HG02885 (cell line): ENCODE measurements at regions not wholly inside any gene's neighbourhood (a gene's known extent, or its start where the extent isn't known, plus 50 kb on each side); places are given as distances from the start of the nearest gene placed in this dataset.
A peak's percentile ranks its signal among the peaks of the same experiment; 100 is the strongest.
"Not testable (repeated sequence)": the region's sequence is repeated elsewhere in the genome, so short reads cannot be mapped to it uniquely, and the experiment has no call there.

Experiments used
- ATAC-seq: cut with Tn5 transposase; IDR thresholded peaks from one replicate; pipeline ENCODE4 v1.9.1; 2021; ENCODE audit warnings: mild to moderate bottlenecking; ENCODE audit not compliant: unreplicated experiment, poor library complexity

DNA sequence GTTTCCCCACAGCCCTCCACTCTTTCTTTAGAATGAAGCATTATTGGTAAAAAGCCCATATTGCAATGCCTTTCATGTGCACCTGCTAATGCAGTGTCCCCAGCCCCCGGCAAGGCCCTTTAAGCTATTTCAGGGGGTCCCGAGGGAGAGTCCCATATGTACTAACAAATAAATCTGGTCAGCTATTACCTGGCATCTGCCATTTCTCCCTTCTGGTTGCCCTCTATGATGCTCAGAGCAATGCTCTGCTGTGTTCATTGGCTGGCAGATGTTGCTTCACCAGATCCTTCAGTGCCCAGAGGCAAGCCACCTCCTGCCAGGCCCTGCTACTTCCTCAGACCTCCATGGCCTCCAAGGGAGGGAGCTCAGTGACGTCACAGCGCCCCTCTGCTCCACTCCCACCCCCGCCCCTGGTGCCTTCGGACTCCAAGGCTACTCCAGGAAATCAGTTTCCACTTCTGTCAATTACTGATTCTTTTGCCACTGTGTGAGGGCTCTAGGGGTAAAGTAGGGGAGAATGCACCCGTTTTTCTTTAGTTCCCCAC lies 201.1 kb upstream of the GLRA1 start:
- ATAC-seq = no peak

DNA sequence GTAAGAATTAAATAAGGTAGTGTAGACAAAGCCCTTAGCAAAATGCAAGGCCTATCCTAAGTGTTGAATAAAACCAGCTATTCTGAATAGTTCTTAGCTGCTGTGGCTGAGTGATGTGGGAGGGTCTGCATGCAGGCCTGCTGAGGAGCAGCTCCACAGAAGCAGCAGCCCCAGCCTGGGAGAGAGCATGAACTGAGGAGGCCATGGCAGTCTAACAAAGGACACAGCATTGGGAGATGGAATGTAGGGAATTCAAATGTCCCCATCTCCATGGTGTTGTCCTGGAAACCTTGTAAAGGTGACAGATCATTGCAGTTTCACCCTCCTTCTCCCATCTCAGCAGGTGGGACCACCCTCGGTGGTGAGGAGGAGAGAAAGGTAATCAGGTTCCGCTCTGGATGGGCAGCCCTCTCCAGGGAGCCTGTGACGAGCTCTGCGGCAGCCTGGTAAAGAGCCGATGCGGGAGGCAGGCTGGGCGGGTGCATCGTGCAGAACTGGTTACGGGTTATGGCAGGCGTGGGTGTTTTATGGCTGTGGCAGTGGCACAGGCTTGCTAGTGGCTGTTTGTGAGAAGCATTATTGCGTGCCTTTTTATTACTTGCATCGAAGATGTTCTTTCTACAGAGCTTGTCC lies 199.9 kb upstream of the GLRA1 start:
- no peak for ATAC-seq

DNA sequence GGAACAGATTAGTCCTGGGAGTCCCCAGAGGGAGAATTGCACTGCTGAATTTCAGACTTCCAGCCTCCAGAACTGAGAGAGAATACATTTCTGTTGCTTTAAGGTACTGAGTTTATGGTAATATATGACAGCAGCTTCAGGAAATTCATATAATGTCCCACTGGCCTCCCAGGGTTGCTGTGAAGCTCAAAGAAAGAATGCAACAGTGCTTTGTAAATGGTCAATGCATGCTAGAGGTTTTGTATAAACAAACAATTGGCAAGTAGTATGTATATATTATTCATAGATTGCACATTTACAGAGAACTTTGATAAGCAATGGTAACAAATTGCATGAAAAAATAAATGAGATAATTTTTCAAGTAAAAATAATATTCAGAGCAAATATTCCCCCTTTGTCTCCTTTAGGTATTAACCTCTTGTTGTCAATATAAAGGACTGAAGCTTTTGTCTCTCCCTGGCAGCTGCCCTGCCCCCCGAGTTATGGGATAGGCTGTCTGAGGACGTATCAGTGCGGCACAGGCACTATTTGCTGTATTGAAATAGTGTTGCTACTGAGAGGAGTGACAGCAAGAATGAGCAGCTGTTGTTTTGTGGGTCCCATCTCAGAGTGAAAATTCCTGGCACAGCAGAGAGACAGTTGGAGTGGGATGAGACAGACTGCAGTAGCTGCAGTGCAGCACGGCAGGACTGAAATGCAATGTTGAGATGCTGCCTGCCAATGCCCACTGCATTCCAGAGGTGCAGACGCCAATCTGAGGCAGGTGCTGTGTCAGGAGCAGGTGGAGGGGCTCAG lies 194.2 kb upstream of the GLRA1 start:
- ATAC-seq = no peak

- ATAC-seq = no peak
Measured at GRCh38 chr5:152116934-152117333, 192.3 kb upstream of the GLRA1 start.

DNA sequence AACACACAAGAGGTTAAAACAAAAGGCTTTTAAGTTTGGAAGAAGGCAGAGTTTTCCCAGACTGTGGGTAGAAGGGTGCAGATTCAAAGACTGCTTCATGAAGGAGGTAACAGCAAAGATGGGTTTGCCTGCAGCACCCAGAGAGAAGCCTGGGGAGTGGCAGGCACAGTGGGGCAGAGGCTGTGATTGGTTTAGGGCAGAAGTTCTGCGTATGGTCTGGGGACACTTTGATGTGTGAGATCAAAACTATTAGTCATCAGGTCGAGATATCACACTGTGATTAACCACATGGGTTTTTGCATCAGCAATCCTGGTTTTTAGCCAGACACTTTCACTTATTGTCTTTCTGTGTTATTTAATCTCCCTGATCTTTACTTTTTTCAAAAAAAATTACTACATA lies 188.8 kb upstream of the GLRA1 start:
- ATAC-seq = no peak

- ATAC-seq = no peak
Measured at GRCh38 chr5:152107220-152107619, 182.6 kb upstream of the GLRA1 start.

DNA sequence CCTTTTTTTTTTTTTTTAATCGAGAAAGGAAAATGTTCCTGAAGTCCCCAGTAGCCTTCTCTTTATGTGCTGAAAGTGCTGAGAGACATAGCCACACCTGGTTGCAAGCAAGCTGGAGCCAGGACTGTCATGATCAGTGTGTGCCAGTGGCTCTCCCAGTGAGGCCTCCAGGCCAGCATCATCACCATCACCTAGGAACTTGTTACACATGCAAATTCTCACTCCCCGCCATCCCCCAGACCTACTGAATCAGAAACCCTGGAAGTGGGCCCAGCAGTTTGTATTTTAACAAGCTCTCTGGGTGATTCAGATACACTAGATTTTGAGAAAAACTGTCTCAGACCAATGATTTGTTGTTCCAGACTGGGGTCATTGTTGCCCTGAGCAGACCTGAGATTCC lies 181.9 kb upstream of the GLRA1 start:
- ATAC-seq = no peak

GRCh38 chr5:152105085-152105484 lies 180.4 kb upstream of the GLRA1 start:
- no peak for ATAC-seq

DNA sequence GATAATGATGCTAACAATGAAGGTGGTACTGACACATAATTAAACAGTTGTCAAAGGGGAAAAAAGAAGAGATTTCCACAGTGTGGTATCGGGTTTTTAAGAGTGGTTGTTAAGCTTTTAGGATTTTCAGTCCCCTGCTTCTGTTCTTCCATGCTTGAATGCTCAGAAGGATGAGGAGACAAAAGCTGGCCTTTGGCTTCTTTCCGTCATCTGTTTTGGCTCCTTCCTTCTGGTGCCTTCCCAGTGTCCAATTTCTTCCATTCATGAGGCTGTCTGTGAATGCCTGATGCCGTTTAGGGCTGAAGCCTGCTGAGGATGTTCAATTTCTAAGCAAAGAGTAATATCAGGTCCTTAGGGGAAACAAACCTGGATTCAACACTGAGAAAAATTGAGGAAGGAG lies 179.6 kb upstream of the GLRA1 start:
- no peak for ATAC-seq

GRCh38 chr5:152102908-152103307 lies 178.3 kb upstream of the GLRA1 start:
- not testable (repeated sequence) for ATAC-seq

DNA sequence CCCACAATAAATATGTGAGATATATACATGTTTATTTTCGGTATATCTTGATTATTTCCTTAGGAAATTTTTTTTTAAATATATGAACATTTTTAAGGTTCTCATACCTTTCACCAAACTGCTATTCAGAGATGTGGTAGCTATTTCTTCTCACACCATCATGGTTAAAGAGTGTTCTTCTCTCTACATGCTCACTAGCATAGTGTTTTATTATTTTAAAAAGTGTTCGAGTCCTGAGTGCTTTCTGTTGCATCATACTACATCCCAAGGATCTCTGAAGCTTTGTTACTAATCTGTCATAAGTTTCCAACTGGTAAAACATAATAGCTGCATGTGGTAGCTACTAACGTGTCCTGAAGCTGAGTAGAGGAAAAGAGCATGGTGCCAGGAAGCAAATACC lies 177.4 kb upstream of the GLRA1 start:
- ATAC-seq = no peak

GRCh38 chr5:152100462-152100861 lies 175.8 kb upstream of the GLRA1 start:
- no peak for ATAC-seq

- ATAC-seq = peak; percentile 40
Measured at GRCh38 chr5:152097128-152097527, 172.5 kb upstream of the GLRA1 start.

DNA sequence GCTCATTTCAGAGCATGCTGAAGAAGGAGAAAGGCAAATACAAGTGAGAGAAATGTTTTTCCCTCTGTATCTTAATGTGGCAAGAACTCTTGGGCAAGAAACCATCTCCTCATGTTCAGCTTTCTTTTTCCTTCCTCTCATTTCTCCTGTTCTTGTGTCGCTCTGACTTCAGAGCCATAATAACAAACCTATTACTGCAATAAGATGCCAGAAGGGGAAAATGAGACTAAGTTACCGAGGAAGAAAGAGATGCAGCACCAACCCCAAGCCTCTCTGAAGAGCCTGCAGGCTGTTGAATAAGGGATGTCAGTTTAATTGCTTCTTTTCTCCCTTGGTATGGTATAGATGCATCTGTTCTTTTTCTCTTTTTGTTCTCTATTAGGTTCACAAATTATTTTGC lies 170.1 kb upstream of the GLRA1 start:
- no peak for ATAC-seq

GRCh38 chr5:152094060-152094459 lies 169.4 kb upstream of the GLRA1 start:
- no peak for ATAC-seq

- no peak for ATAC-seq
Measured at GRCh38 chr5:152092580-152092979, 167.9 kb upstream of the GLRA1 start.

GRCh38 chr5:152089644-152090043 lies 165.0 kb upstream of the GLRA1 start:
- ATAC-seq = no peak

DNA sequence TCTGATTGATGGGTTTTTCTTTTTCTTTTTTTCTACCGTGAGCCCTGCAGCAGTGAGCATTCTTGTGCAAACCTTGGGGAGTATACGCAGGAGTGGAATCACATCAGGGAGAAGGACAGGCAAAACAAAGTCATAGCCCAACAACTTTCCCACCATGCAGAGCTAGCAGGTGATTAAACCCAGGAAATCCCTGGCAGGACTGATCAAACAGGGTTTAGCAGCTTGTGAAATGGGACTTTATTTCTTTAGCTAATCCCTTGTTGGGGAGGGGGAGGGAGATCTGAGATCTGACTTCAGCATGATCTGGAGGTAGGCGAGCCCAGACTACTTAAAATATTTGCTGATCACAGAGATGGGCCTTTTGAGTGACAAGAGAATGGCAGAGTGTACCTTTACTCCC lies 162.0 kb upstream of the GLRA1 start:
- no peak for ATAC-seq

DNA sequence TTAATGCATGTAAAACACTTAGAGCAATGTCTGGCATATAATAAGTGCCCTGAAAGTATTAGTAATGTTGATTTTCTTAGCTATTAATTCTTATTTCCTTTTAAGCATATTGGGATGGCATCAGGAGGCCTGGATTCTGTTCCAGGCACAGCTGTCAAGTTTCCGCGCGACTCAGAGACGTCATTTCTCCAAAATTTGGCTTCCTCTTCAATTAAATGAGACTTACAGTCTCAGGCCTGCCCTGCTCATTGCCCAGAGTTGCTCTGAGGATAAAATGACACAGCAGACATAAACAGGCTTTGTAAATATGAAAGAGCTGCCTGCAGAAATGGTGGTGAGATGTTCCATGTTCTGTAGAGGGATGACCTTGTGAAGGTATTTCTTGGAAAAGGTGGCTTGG lies 159.8 kb upstream of the GLRA1 start:
- no peak for ATAC-seq

DNA sequence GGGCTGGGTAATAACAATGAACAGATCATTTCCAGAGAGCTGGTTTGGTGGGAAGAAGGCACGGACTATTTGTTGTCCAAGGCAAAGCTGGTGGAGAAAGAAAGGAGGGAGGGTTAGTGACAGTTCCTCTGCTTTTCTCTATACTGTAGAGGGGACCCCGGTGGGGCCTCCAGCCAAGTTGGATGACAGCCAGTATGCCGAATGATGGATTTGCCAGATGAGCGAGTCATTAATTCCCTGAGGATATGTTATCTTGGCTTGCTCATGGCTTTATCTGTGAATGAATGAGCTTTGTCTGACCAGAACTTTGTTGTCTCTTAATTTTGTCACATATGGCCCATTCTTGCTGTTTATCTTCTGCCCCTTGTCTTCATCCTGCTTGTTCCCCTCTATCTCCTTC lies 158.6 kb upstream of the GLRA1 start:
- ATAC-seq = no peak

DNA sequence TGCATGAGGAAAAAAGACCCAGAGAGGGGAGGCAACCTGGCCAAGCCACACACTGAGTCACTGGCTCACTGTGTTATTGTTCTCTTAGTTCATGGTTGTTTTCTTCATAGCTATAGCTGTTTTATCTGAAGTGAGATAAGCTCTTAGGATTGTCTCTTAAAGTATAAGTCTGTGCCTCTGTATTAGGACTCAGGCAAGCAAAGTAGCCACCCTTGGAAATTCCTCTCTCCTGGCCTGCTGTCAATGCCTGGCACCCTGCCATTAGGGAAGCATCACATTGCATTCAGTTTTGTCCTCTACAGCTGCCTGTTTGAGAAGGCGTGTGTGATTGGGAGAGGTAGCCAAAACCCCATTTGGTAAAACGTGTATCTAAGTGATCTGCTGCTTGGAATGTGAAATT lies 147.4 kb upstream of the GLRA1 start:
- no peak for ATAC-seq

GRCh38 chr5:152070591-152070990 lies 145.9 kb upstream of the GLRA1 start:
- no peak for ATAC-seq
